SK-N-SH (cell line): ENCODE measurements at regions not wholly inside any gene's neighbourhood (a gene's known extent, or its start where the extent isn't known, plus 50 kb on each side); places are given as distances from the start of the nearest gene placed in this dataset.

ENCODE experiments used
- CTCF ChIA-PET: fragments of 300-600, 350-600 bp; formaldehyde crosslinking; extraction: SDS; loops from one replicate; lab custom pipeline; 2021; lab: Yijun Ruan, JAX
- POLR2A ChIA-PET: fragments of 350-600 bp; sonication (Branson Sonifier 250); formaldehyde crosslinking; extraction: SDS; loops from one replicate; lab custom pipeline; 2020; ENCODE audit warnings: antibody characterized with exemption, inconsistent platforms; lab: Yijun Ruan, JAX
- DNase-seq: peaks from one replicate; pipeline ENCODE4 v3.0.0; 2012
- H2AFZ ChIP-seq: fragments of 200-600 bp; sonication (generic); 2 replicates; pipeline ENCODE4 v1.8.1; 2016; ENCODE audit warnings: antibody characterized with exemption, mild to moderate bottlenecking, low read depth
- H3F3A ChIP-seq: fragments of 200-600 bp; sonication (generic); replicated peaks from 2 replicates; pipeline ENCODE3; 2016; ENCODE audit warnings: antibody characterized with exemption, mild to moderate bottlenecking; ENCODE audit not compliant: insufficient read depth
- H3K27ac ChIP-seq, 2 experiments: fragments of 200-500 bp in 1 of 2; fragments of 200-600 bp in 1 of 2; sonication (Bioruptor generic) in 1 of 2; sonication (generic), shearing (Covaris generic) in 1 of 2; 2 replicates each; pipeline versions ENCODE4 v1.5.1 to v1.6.1; 2014 to 2016; ENCODE audit warnings: low read depth in 2 of 2, inconsistent platforms in 1 of 2, low read length in 1 of 2, mild to moderate bottlenecking in 1 of 2, mixed read lengths in 1 of 2
- H3K27me3 ChIP-seq: fragments of 200-600 bp; sonication (generic), shearing (Covaris generic); 2 replicates; pipeline ENCODE4 v1.6.1; 2016; ENCODE audit warnings: mixed run types; ENCODE audit not compliant: insufficient read depth
- H3K36me3 ChIP-seq, 2 experiments: fragments of 200-500 bp in 1 of 2; fragments of 200-600 bp in 1 of 2; sonication (Bioruptor generic) in 1 of 2; sonication (generic) in 1 of 2; replicated peaks in 1 of 2; 2 replicates each; pipeline versions ENCODE3 to v1.5.1; 2014 to 2016; ENCODE audit warnings: low read length in 1 of 2, mild to moderate bottlenecking in 1 of 2; ENCODE audit not compliant: insufficient read depth in 2 of 2, control insufficient read depth in 1 of 2
- H3K4me1 ChIP-seq, 2 experiments: fragments of 200-500 bp in 1 of 2; fragments of 200-600 bp in 1 of 2; sonication (Bioruptor generic) in 1 of 2; sonication (generic), shearing (Covaris generic) in 1 of 2; 2 replicates each; pipeline versions ENCODE4 v1.5.1 to v1.6.1; 2014 to 2016; ENCODE audit warnings: low read depth in 1 of 2, low read length in 1 of 2, mixed run types in 1 of 2; ENCODE audit not compliant: insufficient read depth in 2 of 2, control insufficient read depth in 1 of 2
- H3K4me2 ChIP-seq: fragments of 200-600 bp; sonication (generic), shearing (Covaris generic); 2 replicates; pipeline ENCODE4 v1.6.1; 2017; ENCODE audit warnings: mixed run types
- H3K4me3 ChIP-seq, 2 experiments: fragments of 200-500 bp in 1 of 2; fragments of 200-600 bp in 1 of 2; sonication (Bioruptor generic) in 1 of 2; sonication (generic), shearing (Covaris generic) in 1 of 2; 2 replicates each; pipeline versions ENCODE4 v1.5.1 to v1.8.1; 2014 to 2016; ENCODE audit warnings: low read depth in 2 of 2, inconsistent platforms in 1 of 2, low read length in 1 of 2, mild to moderate bottlenecking in 1 of 2, mixed read lengths in 1 of 2, moderate library complexity in 1 of 2
- H3K79me2 ChIP-seq: fragments of 200-600 bp; sonication (generic); 2 replicates; pipeline ENCODE4 v1.8.1; 2017; ENCODE audit warnings: mild to moderate bottlenecking; ENCODE audit not compliant: insufficient read depth
- H3K9ac ChIP-seq: fragments of 200-600 bp; sonication (generic); 2 replicates; pipeline ENCODE4 v1.6.1; 2017; ENCODE audit warnings: mixed run types
- H3K9me2 ChIP-seq: fragments of 200-600 bp; sonication (generic); 2 replicates; pipeline ENCODE4 v1.6.1; 2017; ENCODE audit warnings: mixed run types
- H3K9me3 ChIP-seq: fragments of 200-600 bp; sonication (generic); 2 replicates; pipeline ENCODE4 v1.6.1; 2017; ENCODE audit warnings: mixed run types, mild to moderate bottlenecking, moderate library complexity
- H4K20me1 ChIP-seq: fragments of 200-600 bp; sonication (generic); 2 replicates; pipeline ENCODE4 v1.6.1; 2017; ENCODE audit warnings: mild to moderate bottlenecking, mixed run types; ENCODE audit not compliant: insufficient read depth
- CHD2 ChIP-seq: fragments of 150-350 bp; IDR thresholded peaks from 2 replicates; pipeline ENCODE4 v1.6.1; 2018; ENCODE audit warnings: low read length; ENCODE audit not compliant: partially characterized antibody
- FOSL2 ChIP-seq: IDR thresholded peaks from 2 replicates; pipeline ENCODE4 v1.4.0; 2012; ENCODE audit warnings: low read depth, mild to moderate bottlenecking, moderate library complexity, borderline replicate concordance
- FOXJ3 ChIP-seq: sonication (generic); formaldehyde crosslinking; IDR thresholded peaks from 2 replicates; pipeline ENCODE4 v1.5.1; 2020; ENCODE audit warnings: mild to moderate bottlenecking, missing genetic modification reagents
- FOXM1 ChIP-seq: IDR thresholded peaks from 2 replicates; pipeline ENCODE4 v1.4.0; 2012; ENCODE audit warnings: low read depth, mild to moderate bottlenecking
- IRF3 ChIP-seq: fragments of 150-350 bp; IDR thresholded peaks from 2 replicates; pipeline ENCODE4 v1.6.1; 2016; ENCODE audit warnings: mild to moderate bottlenecking, low read depth, low read length
- JUND ChIP-seq: IDR thresholded peaks from 2 replicates; pipeline ENCODE4 v1.4.0; 2012
- MEF2A ChIP-seq: IDR thresholded peaks from 2 replicates; pipeline ENCODE4 v1.4.0; 2012; ENCODE audit warnings: low read depth, borderline replicate concordance
- PBX3 ChIP-seq: IDR thresholded peaks from 2 replicates; pipeline ENCODE4; 2012
- RAD21 ChIP-seq: IDR thresholded peaks from 2 replicates; pipeline ENCODE4 v1.6.1; 2012; ENCODE audit warnings: mild to moderate bottlenecking, low read length
- RCOR1 ChIP-seq: fragments of 150-350 bp; IDR thresholded peaks from 2 replicates; pipeline ENCODE4 v1.6.1; 2017; ENCODE audit warnings: antibody characterized with exemption, low read length
- RFX5 ChIP-seq: IDR thresholded peaks from 2 replicates; pipeline ENCODE4 v1.6.1; 2012; ENCODE audit warnings: mild to moderate bottlenecking, improper control_type of control experiment, low read length
- SMC3 ChIP-seq: IDR thresholded peaks from 2 replicates; pipeline ENCODE4 v1.6.1; 2012; ENCODE audit warnings: low read depth, low read length, improper control_type of control experiment
- TEAD4 ChIP-seq: IDR thresholded peaks from 2 replicates; pipeline ENCODE4 v1.4.0; 2012; ENCODE audit warnings: mild to moderate bottlenecking, borderline replicate concordance; ENCODE audit not compliant: insufficient read depth
- YY1 ChIP-seq: IDR thresholded peaks from 2 replicates; pipeline ENCODE4 v1.4.0; 2012; ENCODE audit warnings: low read depth, mild to moderate bottlenecking
- ZBTB33 ChIP-seq: IDR thresholded peaks from 2 replicates; pipeline ENCODE4 v1.4.0; 2012; ENCODE audit warnings: low read depth, borderline replicate concordance
- WGBS: methylation state at CpG from one replicate; pipeline ENCODE4 v1.1.6; 2017; ENCODE audit warnings: low lambda C conversion rate; 5-methylcytosine and 5-hydroxymethylcytosine counted together

- H3K4me3 ChIP-seq, result no peak overlapping the region
- H3K79me2 ChIP-seq, result no peaks in the 10 kb centered on the region
- peaks cover 0 to 13% of the 10 kb centered on the region in 2 experiments; a peak in 1 of 4 replicates for H3K4me1 ChIP-seq
- H3K9me3 ChIP-seq, result no peaks in the 10 kb centered on the region
- ChIA-PET POLR2A (no interaction called here), CTCF (no interaction called here)
- no peak overlapping the region for H3K4me2 ChIP-seq
- 59% methylated on average over 6 of the region's 6 CpGs for WGBS
- H3K9me2 ChIP-seq, result no peaks in the 10 kb centered on the region
- H3K9ac ChIP-seq, result no peak overlapping the region
- H3K27me3 ChIP-seq, result no peaks in the 10 kb centered on the region
- no peak overlapping the region for H2AFZ ChIP-seq
- H3K27ac ChIP-seq, result no peak overlapping the region
- H4K20me1 ChIP-seq, result no peaks in the 10 kb centered on the region
- no peaks in the 10 kb centered on the region for H3K36me3 ChIP-seq
- TF ChIP-seq SMC3 (no peak), MEF2A (no peak), FOXJ3 (CRISPR knock-in tag) (no peak), YY1 (no peak), IRF3 (no peak), CHD2 (no peak), RFX5 (no peak), TEAD4 (no peak), RAD21 (no peak), FOXM1 (no peak), ZBTB33 (no peak)
- no peak for DNase-seq
- H3F3A ChIP-seq, result no peaks in the 10 kb centered on the region
Observed at GRCh38 chr5:82738681-82739269, 338.4 kb downstream of the TMEM167A start.

- H3F3A ChIP-seq, result no peaks in the 10 kb centered on the region
- no peaks in the 10 kb centered on the region for H3K79me2 ChIP-seq
- H2AFZ ChIP-seq, result 0 out of 2 replicates have a peak overlapping the region, but pooled peaks have one; percentile 54
- H3K36me3 ChIP-seq, result no peaks in the 10 kb centered on the region
- no peak overlapping the region for H3K4me3 ChIP-seq
- TF ChIP-seq IRF3 (no peak), JUND (peak; percentile 82), RCOR1 (no peak), PBX3 (peak; percentile 77), FOSL2 (peak; percentile 68; the same call in 1 of the 2 replicates)
- H3K27ac ChIP-seq, result peak overlapping the region in 1 of 2 experiments; percentile 48; a peak in 2 of 4 replicates
- H3K9me2 ChIP-seq, result no peaks in the 10 kb centered on the region
- no peaks in the 10 kb centered on the region for H3K27me3 ChIP-seq
- 40% methylated on average over 3 of the region's 3 CpGs for WGBS
- CTCF ChIA-PET, result no interaction called here
- DNase-seq, result no peak
- no peaks in the 10 kb centered on the region for H3K9me3 ChIP-seq
- H3K9ac ChIP-seq, result no peak overlapping the region
- H3K4me2 ChIP-seq, result no peak overlapping the region; the same call in 1 of the 2 replicates
- no peaks in the 10 kb centered on the region for H4K20me1 ChIP-seq
- H3K4me1 ChIP-seq, result peaks cover 4 to 13% of the 10 kb centered on the region in 2 experiments; a peak in 2 of 4 replicates
- POLR2A ChIA-PET, result no interaction called here
Observed at GRCh38 chr5:82735160-82735789, 341.9 kb downstream of the TMEM167A start.
